PC-9 (cell line): ENCODE measurements at regions not wholly inside any gene's neighbourhood (a gene's known extent, or its start where the extent isn't known, plus 50 kb on each side); places are given as distances from the start of the nearest gene placed in this dataset.

Source experiments
- CTCF ChIP-seq: fragments of 200-600 bp; sonication (generic); conservative IDR thresholded peaks from 2 replicates; pipeline ENCODE4 v1.6.1; 2017; ENCODE audit warnings: mixed run types, antibody characterized with exemption, mild to moderate bottlenecking, moderate library complexity
- EZH2 ChIP-seq: fragments of 200-600 bp; sonication (generic); IDR thresholded peaks from 2 replicates; pipeline ENCODE4 v1.8.0; 2017; ENCODE audit warnings: antibody characterized with exemption, low read depth

- TF ChIP-seq CTCF (no peak), EZH2 (no peak)
Measured at GRCh38 chr4:129581305-129581704, 485.4 kb downstream of the C4orf33 start.
